ENCODE measurements at regions not wholly inside any gene's neighbourhood (a gene's known extent, or its start where the extent isn't known, plus 50 kb on each side); places are given as distances from the start of the nearest gene placed in this dataset.

GRCh38 chr4:10973686-10974085, 289.1 kb upstream of the CLNK start:
- DNase-seq, result no peak

DNA sequence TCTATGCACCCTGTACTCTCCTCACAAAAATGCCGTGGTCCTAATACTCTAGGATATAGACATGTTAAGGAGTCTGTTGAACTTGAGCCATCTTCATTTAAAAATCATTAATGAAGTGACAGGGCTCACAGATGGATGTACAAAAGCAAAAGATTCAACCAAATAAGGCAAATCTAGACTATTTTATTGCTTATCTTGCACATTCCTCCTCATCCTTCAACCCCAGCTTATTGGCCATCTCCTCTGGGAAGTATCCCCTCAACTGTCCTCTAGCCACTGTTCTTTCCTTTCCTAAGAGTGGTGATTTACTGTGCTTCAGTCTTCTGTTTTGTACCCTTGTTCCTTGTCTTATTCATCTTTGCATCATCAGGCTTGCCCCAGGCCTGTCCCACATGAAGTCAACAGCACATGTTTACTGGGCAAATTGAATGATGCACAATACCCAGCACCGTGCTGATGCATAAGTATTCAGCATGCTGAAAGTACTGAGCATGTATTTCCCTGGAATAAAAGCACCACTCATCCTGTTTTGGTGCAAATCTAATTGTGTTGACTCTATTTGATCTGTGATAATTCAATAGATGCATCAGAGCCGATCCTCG, 287.3 kb upstream of the CLNK start:
- DNase-seq, result no peak

DNA sequence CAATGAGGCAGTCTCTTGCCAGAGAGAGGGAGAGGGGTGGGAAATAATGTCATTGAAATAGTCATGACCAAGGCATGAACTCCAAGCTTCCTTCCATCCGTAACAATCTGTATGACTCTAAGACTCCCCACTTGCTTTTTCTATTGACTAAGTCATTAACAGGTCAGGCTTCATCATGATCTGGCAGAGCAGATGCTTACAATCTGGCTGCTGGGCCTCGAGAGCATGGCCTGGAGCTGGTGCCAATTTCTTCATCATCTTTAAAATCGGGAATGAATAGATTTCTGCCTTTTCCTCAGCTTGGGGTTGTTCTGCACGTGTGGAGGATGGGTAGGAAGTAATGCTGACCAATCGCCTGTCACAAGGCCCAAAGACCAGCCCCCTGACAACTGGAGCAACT, 280.6 kb upstream of the CLNK start:
- DNase-seq, result no peak

DNA sequence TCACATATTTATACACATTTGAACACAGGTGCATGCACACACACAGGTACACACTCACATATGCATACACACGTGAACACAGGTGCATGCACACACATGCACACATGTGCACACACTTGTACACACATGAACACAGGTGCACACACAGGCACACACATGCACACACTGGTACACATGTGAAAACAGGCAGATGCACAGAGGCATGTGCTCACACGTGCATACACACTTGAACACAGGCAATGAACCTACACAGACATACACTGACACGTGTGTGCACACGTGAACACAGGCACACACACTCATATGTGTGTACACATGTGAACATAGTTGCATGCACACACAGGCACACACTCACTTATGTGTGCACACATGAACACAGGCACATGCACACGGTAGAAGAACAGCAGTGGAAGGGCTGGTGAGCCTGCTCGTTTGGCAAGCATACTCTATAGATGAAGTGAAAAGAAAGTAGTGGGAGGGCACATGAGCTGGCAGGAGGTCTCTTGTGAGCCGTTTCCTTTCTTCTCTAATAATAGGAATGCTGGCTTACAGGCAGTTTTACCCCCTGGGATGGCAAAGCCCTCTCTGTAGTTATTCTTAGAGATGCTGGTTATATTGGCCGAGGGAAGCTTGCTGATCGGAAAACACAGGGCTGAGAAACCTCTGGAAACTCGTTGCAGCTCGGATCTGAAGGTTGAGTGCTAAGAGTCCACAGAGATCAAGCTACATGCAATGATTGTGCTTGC, 279.6 kb upstream of the CLNK start:
- DNase-seq, result no peak

DNA sequence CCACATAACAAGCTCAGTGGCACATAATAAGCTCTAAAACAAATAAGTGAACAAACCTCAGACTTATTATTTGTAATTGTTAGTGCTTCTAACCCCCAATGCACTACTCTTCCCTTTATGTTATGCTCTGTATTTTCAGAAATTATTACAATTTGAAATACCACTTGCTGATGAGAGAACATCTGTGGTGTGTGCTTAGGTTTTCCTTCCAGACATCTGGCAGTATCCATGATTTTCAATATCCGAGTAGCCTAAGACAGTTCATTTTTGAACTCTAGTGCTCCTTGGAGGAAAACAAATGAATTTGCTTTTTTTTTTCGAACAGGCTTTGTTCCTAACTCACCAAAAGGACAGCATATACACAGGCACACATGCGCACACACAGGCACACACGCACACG, 278.7 kb upstream of the CLNK start:
- DNase-seq, result no peak

DNA sequence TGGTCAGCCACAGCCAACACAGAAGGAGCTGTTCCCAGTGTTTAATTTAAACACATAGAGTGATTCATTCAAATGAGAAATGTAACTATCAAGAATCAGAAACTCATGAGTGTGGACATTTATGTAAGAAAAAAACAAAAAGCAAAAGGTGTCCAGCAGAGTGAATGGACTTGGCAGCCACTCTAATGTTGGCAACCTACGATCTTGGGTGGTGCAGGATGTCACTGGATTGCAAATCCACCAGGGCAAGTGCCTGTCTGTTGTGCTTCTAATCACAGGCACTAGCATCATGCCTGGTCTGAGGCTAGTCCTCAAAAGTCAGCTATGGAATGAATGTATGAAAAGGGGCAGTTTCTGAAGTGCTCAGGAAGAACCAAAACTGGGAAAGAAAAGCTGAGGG, 277.7 kb upstream of the CLNK start:
- no peak for DNase-seq

DNA sequence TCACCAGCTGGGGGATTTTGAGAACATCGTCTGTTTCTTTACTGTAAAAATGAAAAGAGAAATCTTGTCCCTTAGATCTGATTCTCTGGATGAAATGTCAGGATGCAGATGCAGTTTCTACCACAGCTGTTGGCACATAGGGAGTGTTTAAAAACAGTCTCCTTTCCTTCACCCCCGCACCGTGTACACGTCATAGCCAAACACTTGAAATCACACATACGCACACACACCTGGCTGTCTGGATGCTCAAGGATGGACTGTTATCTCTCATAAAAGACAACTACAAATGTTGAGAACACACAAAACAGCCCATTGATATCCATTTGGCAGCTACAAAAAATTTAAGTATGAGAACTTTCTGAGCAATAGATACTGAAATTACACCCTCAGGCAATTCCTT, 275.8 kb upstream of the CLNK start:
- DNase-seq, result no peak

DNA sequence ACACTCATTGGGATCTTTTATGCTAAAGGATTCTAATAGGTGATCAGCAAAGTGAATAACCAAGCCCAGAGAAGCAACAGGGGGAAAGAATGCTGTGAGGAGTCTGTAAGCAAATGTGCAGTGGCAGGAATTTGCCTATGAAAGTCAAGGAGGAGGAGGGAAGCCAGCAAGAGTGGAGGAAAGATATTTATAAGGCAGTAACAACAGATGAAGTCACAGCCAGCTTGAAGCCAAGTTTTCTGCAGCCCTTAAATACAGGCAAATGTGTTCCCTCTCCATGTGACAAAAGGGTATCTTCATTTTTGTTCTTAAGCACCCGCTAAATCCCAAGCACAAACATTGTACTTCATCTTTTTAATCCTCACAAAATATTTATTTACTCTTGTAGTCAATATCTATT, 275.0 kb upstream of the CLNK start:
- DNase-seq, result no peak

DNA sequence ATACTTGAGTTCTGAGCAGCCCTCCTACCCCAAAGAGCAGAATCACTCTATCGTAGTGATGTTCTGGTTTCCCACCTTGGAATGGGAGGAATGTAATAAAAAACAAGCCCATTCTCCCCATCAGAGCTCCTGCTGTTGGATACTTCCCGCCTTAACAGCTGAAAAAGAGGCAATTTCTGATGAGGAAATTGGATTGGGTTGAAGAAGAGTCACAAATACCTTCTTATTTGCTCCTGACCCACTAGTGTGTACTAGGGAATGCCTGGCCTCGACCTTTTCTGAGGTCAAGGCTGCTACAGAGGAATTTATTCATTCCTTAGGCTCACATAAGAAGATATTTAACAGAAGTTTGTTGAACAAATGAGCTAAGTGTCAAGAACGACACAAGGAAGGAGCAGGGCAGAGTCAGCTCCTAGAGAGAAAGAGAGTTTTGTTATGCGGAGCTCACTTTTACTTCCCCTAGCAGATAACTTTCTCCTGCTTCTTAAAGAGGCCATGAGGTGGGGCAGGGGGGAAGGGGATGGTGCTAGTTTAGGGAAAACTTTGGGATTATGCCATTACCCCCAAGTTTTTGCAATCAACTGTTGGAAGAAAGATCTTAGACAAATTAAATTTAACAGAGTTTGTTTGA, 273.8 kb upstream of the CLNK start:
- no peak for DNase-seq

DNA sequence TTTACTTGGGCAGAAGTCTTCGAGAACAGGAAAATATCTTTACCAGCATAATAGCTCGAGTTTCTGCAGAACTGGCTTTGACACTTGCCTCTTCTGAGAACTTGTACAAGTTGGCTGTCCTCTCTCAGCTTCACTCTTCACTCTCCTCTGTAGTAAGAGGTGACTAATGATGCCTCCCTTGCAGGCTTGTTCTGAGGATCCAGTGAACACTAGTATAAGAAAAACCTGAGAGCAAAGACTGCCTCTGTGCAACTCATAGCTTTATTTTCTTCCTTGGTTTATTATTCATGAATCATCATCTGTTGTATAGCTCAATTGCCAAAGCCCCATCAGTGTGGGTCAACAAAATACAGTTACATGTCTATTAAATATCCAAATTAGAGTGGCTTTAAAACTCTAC, 266.7 kb upstream of the CLNK start:
- DNase-seq, result no peak

DNA sequence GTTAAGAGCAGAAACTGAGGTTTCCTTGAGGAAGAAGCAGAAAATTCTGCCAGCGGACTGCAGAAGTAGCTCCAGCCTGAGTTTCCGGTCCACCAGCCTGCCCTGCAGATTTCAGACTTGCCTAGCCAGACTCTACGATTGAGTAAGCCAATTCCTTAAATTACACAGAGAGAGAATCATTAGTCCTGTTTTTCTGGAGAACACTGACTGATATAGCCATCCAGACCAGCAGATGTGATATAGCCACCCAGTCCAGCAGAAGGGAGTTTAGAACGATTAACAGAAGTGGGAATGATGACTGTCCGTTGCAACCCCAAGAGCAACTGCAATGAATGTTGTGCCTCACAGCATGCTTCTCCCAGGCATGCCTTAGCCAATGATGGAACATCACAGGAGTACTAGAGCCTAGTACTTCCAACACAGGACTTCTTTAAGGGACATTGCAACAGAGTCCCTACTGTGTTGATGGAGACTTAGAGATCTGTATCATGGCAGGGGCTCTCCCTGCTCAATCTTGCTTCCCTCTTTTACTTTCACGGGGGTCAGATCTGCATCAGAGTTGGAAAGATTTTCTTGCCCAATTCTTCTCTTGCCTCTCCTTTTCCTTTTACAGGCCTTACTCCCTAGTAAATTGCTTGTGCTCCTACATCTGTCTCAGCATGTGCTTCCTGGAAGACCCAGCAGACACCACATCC, 264.6 kb upstream of the CLNK start:
- DNase-seq, result no peak

- DNase-seq, result no peak
These were observed 263.3 kb upstream of the CLNK start for GRCh38 chr4:10947898-10948297.

- no peak for DNase-seq
These were observed 259.8 kb upstream of the CLNK start for GRCh38 chr4:10944321-10944720.

GRCh38 chr4:10942156-10942555, 257.6 kb upstream of the CLNK start:
- DNase-seq, result no peak

GRCh38 chr4:10929818-10930217, 245.2 kb upstream of the CLNK start:
- DNase-seq, result no peak

- DNase-seq, result no peak
These were observed 241.4 kb upstream of the CLNK start for GRCh38 chr4:10925996-10926395.

GRCh38 chr4:10924274-10924673, 239.7 kb upstream of the CLNK start:
- no peak for DNase-seq

- DNase-seq, result peak; percentile 0
These were observed 233.0 kb upstream of the CLNK start for GRCh38 chr4:10917566-10917965.

DNA sequence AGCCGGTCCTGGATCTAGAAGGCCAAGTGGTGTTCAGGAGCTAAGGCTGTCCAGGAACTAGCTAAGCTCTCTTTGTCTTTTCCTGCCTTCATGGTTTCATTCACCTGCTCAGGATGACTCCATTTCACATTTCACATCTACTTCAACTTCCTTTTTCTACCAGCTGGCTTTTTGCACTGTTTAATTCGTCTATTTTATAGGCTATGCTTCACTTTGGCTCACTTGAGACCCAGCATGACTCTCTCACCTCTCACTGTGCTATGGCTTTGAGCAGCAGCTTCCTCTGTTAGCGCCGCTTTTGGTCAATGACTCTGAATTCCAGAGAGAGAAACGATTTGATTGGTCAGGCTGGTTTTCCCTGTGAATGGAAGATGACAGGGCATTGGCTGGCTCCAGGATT, 213.5 kb upstream of the CLNK start:
- DNase-seq, result no peak

- no peak for DNase-seq
These were observed 212.5 kb upstream of the CLNK start for GRCh38 chr4:10897076-10897475.

DNA sequence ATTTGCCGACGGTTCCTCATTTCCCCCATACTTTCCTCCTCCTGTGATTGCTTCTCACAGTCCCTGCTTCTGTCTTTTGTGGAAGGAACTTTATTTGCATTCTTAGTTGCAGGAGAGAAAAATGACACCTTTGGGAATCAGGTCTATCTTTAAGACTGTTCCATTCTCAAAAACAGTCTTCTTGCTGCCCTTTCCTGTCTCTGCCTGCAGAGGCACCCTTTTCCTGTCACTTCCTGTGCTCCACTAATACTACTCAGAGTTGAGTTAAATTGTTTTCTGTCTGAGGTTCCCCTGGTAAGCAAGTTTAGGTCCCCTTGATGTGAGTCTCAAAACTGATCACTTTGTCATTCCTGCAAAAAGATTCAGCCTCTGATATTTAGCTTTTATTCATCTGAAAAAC, 208.8 kb upstream of the CLNK start:
- DNase-seq, result no peak

DNA sequence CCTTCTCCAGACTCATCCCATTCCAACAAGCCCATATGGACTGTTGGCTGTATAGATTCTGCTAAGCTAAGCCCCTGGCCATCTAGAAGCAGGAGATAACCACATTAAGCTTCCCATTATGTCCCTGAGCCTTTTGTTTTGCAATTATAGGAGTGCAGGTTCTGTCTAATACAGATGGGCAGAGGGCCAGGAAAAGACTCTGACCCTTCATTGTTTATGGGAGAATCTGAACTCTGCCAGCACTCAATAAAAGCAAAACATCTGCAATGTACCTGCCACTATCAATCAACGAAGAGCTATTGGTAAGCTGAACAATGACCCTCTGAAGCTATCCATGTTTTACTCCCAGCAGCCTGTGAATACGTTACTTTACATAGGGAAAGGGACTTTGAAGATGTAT, 207.3 kb upstream of the CLNK start:
- no peak for DNase-seq

GRCh38 chr4:10889819-10890218, 205.3 kb upstream of the CLNK start:
- no peak for DNase-seq
